ENCODE measurements at regions not wholly inside any gene's neighbourhood (a gene's known extent, or its start where the extent isn't known, plus 50 kb on each side); places are given as distances from the start of the nearest gene placed in this dataset.

GRCh38 chr16:85419503-85420408 lies 193.4 kb upstream of the GSE1 start:
- TF ChIP-seq, protein P1, sequence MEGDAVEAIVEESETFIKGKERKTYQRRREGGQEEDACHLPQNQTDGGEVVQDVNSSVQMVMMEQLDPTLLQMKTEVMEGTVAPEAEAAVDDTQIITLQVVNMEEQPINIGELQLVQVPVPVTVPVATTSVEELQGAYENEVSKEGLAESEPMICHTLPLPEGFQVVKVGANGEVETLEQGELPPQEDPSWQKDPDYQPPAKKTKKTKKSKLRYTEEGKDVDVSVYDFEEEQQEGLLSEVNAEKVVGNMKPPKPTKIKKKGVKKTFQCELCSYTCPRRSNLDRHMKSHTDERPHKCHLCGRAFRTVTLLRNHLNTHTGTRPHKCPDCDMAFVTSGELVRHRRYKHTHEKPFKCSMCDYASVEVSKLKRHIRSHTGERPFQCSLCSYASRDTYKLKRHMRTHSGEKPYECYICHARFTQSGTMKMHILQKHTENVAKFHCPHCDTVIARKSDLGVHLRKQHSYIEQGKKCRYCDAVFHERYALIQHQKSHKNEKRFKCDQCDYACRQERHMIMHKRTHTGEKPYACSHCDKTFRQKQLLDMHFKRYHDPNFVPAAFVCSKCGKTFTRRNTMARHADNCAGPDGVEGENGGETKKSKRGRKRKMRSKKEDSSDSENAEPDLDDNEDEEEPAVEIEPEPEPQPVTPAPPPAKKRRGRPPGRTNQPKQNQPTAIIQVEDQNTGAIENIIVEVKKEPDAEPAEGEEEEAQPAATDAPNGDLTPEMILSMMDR (IDR thresholded peaks at IDR 0.05; ENCODE audit: control insufficient read depth, insufficient read depth, low read depth, low read length, missing control alignments), result no peak
- H3K4me3 ChIP-seq (ENCODE audit: control insufficient read depth, low read depth, low read length), result no peak overlapping the region
- no peak for DNase-seq (ENCODE audit: low read depth)

DNA sequence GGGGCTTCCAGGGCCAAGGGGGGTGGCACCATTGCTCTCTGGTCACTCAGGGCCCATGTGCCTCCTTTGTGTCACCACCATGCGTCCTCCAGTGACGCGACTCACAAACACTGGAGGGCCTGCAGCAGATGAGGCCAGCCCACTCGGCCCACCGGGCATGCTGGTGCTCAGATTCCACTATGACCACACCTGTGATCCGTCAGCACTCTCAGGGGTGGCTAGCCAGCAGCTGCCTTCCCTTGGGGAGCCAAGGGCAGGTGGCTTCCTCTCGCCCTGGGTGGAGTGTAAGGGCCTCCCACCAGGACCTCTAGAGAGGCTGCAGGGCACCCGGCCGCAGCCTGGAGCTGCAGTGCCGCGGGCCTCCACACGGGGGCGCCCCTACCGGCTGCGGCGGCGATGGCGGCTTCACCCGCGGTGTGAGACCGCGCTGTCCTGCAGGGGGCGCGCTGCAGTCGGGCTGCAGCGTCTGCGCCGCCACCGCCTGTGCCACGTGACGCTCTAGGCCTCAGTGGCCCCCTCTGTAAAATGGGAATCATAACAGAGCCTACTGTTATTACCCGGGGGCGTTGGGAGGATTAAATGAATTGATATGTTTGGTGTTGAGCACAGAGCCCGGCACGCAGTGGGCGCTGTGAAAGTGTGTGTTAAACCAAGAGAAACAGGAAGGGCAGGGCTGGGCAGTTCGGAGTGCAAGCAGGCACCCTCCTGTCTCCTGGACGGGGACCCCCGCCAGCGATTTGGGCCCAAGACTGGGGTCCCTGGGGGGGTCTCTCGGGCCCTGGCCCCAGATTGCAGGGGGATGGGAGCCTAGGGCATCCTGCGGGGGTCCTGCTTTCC lies 192.4 kb upstream of the GSE1 start:
- TF ChIP-seq, protein P1 (IDR thresholded peaks at IDR 0.05; ENCODE audit: control insufficient read depth, insufficient read depth, low read depth, low read length, missing control alignments), result peak; percentile 66
- DNase-seq (ENCODE audit: low read depth), result no peak
- no peak overlapping the region for H3K4me3 ChIP-seq (ENCODE audit: control insufficient read depth, low read depth, low read length)

- H3K4me3 ChIP-seq (ENCODE audit: control insufficient read depth, low read depth, low read length), result no peak overlapping the region
- no peak for DNase-seq (ENCODE audit: low read depth)
- TF ChIP-seq, protein P1 (IDR thresholded peaks at IDR 0.05; ENCODE audit: control insufficient read depth, insufficient read depth, low read depth, low read length, missing control alignments), result no peak
These were observed 191.6 kb upstream of the GSE1 start for GRCh38 chr16:85421338-85422195.

DNA sequence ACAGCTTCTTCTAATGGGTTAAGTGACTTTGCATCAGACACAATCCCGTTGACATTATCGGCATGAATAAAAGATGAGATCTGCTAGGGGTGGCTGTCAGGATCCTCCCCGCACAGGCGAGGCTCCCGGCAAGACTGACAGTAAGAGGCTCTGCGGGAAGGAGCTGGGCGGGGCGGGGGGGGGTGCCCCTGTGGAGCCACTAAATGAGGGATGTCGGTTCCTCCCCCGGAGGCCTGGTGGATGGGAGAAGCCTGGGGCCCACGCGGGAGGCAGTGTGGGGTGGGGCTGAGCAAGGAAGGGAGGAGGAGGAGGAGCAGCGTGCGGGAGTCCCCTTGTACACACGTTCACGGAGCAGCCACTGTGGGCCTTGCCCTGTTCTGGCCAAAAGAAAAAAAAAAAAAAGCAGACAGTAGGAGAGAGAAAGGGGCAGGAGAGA lies 190.9 kb upstream of the GSE1 start:
- DNase-seq (ENCODE audit: low read depth), result no peak
- TF ChIP-seq, protein P1 (IDR thresholded peaks at IDR 0.05; ENCODE audit: control insufficient read depth, insufficient read depth, low read depth, low read length, missing control alignments), result no peak
- no peak overlapping the region for H3K4me3 ChIP-seq (ENCODE audit: control insufficient read depth, low read depth, low read length)

DNA sequence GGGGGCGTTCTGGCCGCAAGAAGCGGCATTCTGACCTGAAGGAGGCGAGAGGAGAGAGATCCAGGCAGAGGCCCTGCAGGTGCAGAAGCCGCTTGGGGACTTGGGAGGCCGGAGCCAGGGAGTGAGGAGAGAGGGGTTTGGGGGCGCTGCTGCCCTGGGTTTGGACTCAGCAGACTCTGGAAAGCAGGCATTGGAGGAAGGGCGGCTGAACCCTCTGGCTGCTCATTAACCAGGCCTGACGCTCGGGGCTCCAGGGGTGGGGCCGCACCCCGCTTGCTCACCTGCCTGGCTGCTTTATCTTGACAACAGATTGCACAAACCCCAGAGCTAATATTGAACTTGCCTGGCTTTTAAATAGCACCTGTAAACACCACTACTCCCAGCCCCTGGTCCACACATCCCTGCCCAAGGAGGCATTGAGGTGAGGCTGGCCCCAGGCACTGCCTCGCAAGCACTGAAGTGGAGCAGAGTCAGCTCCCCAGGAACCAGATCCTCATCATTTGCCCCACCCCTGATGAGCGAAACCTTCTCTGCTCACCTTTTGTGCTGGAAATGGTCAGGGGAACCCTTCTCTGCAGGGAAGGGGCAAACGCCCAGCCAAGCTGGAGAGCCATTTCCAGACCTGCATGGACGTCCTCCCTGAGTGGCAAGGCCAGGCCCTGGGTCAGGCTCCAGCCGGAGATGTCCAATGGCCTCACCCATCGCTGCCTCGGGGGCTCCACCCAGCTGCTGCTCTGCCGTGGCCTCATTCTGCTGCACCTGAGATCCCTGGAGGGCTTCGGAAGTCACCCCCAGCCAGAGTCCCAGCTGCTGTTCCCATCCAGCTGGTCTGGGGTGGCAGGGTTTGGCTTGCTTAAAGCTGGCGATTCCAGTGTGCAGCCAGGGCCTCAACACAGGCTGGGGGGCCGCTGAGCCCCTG lies 190.2 kb upstream of the GSE1 start:
- no peak overlapping the region for H3K4me3 ChIP-seq (ENCODE audit: control insufficient read depth, low read depth, low read length)
- no peak for DNase-seq (ENCODE audit: low read depth)
- TF ChIP-seq, protein P1 (IDR thresholded peaks at IDR 0.05; ENCODE audit: control insufficient read depth, insufficient read depth, low read depth, low read length, missing control alignments), result no peak
